Mammary epithelial cell (primary cell): ENCODE measurements at regions not wholly inside any gene's neighbourhood (a gene's known extent, or its start where the extent isn't known, plus 50 kb on each side); places are given as distances from the start of the nearest gene placed in this dataset.
"Not testable (repeated sequence)": the region's sequence is repeated elsewhere in the genome, so short reads cannot be mapped to it uniquely, and the experiment has no call there.

ENCODE experiments used
- EZH2 ChIP-seq: IDR thresholded peaks from 2 replicates; pipeline ENCODE4 v1.6.1; 2012; ENCODE audit warnings: low read length, inconsistent platforms, borderline replicate concordance
- TF ChIP-seq, protein P1 (sequence below), 2 donors: IDR thresholded peaks in 1 of 2; conservative IDR thresholded peaks in 1 of 2; 2 replicates each; pipeline ENCODE4 v1.5.1; 2011 to 2012; ENCODE audit warnings: inconsistent platforms in 2 of 2, low read length in 2 of 2, mild to moderate bottlenecking in 2 of 2, control low read depth in 1 of 2, low read depth in 1 of 2; ENCODE audit not compliant: insufficient read depth in 1 of 2; ENCODE audit errors: extremely low read depth in 1 of 2

DNA sequence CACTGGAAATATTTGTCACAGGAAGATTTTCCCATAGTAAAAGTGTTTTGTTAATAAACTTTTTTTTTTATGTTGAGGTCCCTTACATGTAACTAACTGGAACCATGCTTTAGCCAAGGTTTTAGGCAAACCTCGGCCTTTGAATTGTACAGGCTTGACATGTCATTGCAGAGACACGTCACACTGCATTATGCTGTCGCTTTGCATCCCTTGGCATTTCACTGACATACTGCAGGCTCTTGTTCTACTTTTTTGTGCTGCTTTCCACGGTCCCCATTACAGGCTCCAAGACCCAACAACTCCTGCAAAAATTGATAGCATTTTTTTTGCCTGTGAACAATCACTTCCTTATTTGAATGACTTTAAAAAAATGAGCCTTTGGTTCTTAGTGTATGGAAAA is 112.5 kb upstream of the POMZP3 start:
- TF ChIP-seq, protein P1, sequence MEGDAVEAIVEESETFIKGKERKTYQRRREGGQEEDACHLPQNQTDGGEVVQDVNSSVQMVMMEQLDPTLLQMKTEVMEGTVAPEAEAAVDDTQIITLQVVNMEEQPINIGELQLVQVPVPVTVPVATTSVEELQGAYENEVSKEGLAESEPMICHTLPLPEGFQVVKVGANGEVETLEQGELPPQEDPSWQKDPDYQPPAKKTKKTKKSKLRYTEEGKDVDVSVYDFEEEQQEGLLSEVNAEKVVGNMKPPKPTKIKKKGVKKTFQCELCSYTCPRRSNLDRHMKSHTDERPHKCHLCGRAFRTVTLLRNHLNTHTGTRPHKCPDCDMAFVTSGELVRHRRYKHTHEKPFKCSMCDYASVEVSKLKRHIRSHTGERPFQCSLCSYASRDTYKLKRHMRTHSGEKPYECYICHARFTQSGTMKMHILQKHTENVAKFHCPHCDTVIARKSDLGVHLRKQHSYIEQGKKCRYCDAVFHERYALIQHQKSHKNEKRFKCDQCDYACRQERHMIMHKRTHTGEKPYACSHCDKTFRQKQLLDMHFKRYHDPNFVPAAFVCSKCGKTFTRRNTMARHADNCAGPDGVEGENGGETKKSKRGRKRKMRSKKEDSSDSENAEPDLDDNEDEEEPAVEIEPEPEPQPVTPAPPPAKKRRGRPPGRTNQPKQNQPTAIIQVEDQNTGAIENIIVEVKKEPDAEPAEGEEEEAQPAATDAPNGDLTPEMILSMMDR (conservative IDR thresholded peaks at IDR 0.05 in 1 of 2, IDR thresholded peaks at IDR 0.05 in 1 of 2; ENCODE audit: extremely low read depth in 1 of 2, insufficient read depth in 1 of 2, low read depth in 1 of 2, low read length in 2 of 2): not testable (repeated sequence)
- TF ChIP-seq EZH2: not testable (repeated sequence)
